ENCODE measurements at regions not wholly inside any gene's neighbourhood (a gene's known extent, or its start where the extent isn't known, plus 50 kb on each side); places are given as distances from the start of the nearest gene placed in this dataset.

- TF ChIP-seq, protein P1, sequence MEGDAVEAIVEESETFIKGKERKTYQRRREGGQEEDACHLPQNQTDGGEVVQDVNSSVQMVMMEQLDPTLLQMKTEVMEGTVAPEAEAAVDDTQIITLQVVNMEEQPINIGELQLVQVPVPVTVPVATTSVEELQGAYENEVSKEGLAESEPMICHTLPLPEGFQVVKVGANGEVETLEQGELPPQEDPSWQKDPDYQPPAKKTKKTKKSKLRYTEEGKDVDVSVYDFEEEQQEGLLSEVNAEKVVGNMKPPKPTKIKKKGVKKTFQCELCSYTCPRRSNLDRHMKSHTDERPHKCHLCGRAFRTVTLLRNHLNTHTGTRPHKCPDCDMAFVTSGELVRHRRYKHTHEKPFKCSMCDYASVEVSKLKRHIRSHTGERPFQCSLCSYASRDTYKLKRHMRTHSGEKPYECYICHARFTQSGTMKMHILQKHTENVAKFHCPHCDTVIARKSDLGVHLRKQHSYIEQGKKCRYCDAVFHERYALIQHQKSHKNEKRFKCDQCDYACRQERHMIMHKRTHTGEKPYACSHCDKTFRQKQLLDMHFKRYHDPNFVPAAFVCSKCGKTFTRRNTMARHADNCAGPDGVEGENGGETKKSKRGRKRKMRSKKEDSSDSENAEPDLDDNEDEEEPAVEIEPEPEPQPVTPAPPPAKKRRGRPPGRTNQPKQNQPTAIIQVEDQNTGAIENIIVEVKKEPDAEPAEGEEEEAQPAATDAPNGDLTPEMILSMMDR (IDR thresholded peaks at IDR 0.05): no peak
- TF ChIP-seq POLR2A (IDR thresholded peaks at IDR 0.05): no peak
Measured at GRCh38 chr18:38635709-38636430, 1070.3 kb upstream of the CELF4 start.

All from ovary (tissue), 3 donors.